H1 (cell line): ENCODE measurements at regions not wholly inside any gene's neighbourhood (a gene's known extent, or its start where the extent isn't known, plus 50 kb on each side); places are given as distances from the start of the nearest gene placed in this dataset.

ENCODE experiments used
- CTCF ChIA-PET: fragments of 300-600 bp; sonication (Branson Sonifier 250); formaldehyde crosslinking; loops from one replicate; lab custom pipeline; 2021; ENCODE audit not compliant: partially characterized antibody; lab: Charles Lee
- POLR2A ChIA-PET: fragments of 300-600 bp; sonication (Branson Sonifier 250); formaldehyde crosslinking; loops from one replicate; lab custom pipeline; 2021; ENCODE audit warnings: inconsistent platforms; ENCODE audit not compliant: partially characterized antibody; lab: Charles Lee
- DNase-seq, 2 experiments: peaks; one replicate each; pipeline versions ENCODE4 v3.0.0 to v3.0.0-alpha.2; 2010 to 2022; ENCODE audit warnings: low spot score in 2 of 2, low read depth in 1 of 2, mixed read lengths in 1 of 2
- FAIRE-seq: peaks from 2 replicates; lab custom pipeline; 2011; peaks lifted over from hg19 to GRCh38; lab: Jason Lieb, UNC
- H2AFZ ChIP-seq: 2 replicates; pipeline ENCODE4 v1.8.1; 2012; ENCODE audit warnings: low read length, inconsistent platforms
- H2AK5ac ChIP-seq: 2 replicates; pipeline ENCODE4 v1.6.1; 2013; ENCODE audit warnings: low read depth, low read length
- H2BK120ac ChIP-seq: replicated peaks from 2 replicates; pipeline ENCODE3; 2013; ENCODE audit warnings: low read depth, low read length, inconsistent platforms
- H2BK12ac ChIP-seq: 2 replicates; pipeline ENCODE4 v1.6.1; 2013; ENCODE audit warnings: low read depth, low read length
- H2BK15ac ChIP-seq: 2 replicates; pipeline ENCODE4 v1.6.1; 2013; ENCODE audit warnings: low read length
- H2BK20ac ChIP-seq: 2 replicates; pipeline ENCODE4 v1.6.1; 2013; ENCODE audit warnings: low read length
- H2BK5ac ChIP-seq: 2 replicates; pipeline ENCODE4 v1.6.1; 2013; ENCODE audit warnings: low read depth, low read length
- H3K14ac ChIP-seq: 2 replicates; pipeline ENCODE4 v1.6.1; 2013; ENCODE audit warnings: inconsistent platforms; ENCODE audit not compliant: insufficient read length
- H3K18ac ChIP-seq: 2 replicates; pipeline ENCODE4 v1.6.1; 2013; ENCODE audit warnings: low read length; ENCODE audit errors: extremely low read depth
- H3K23ac ChIP-seq: 2 replicates; pipeline ENCODE4 v1.6.1; 2013; ENCODE audit warnings: inconsistent platforms; ENCODE audit not compliant: insufficient read length
- H3K23me2 ChIP-seq: 2 replicates; pipeline ENCODE4 v1.6.1; 2013; ENCODE audit warnings: low read depth, low read length
- H3K27ac ChIP-seq: 2 replicates; pipeline ENCODE4 v1.6.1; 2011; ENCODE audit warnings: low read depth, low read length, inconsistent platforms
- H3K27me3 ChIP-seq, 4 experiments: replicated peaks in 1 of 4; 1 replicate in 1 of 4; 2 replicates in 3 of 4; pipeline versions ENCODE4 v1.6.1 to v1.8.1; 2011 to 2013; ENCODE audit warnings: low read length in 3 of 4, mild to moderate bottlenecking in 3 of 4, inconsistent platforms in 2 of 4, mixed read lengths in 2 of 4, moderate library complexity in 1 of 4; ENCODE audit not compliant: control insufficient read depth in 3 of 4, insufficient read depth in 3 of 4; ENCODE audit errors: extremely low read depth in 1 of 4
- H3K36me3 ChIP-seq, 4 experiments: 2 replicates each; pipeline versions ENCODE4 v1.6.1 to v1.8.1; 2011 to 2013; ENCODE audit warnings: mild to moderate bottlenecking in 4 of 4, low read length in 3 of 4, moderate library complexity in 2 of 4, control low read depth in 1 of 4, inconsistent platforms in 1 of 4; ENCODE audit not compliant: insufficient read depth in 4 of 4, control insufficient read depth in 2 of 4
- H3K4ac ChIP-seq: replicated peaks from 2 replicates; pipeline ENCODE3; 2013; ENCODE audit warnings: low read length, low read depth, mixed read lengths, inconsistent platforms; ENCODE audit not compliant: insufficient read length
- H3K4me1 ChIP-seq, 4 experiments: replicated peaks in 1 of 4; 1 replicate in 1 of 4; 2 replicates in 3 of 4; pipeline versions ENCODE4 v1.6.1 to v1.8.1; 2011 to 2013; ENCODE audit warnings: low read length in 3 of 4, inconsistent platforms in 2 of 4, mixed read lengths in 1 of 4; ENCODE audit not compliant: insufficient read depth in 4 of 4, control insufficient read depth in 3 of 4
- H3K4me2 ChIP-seq, 2 experiments: 2 replicates each; pipeline versions ENCODE4 v1.6.1 to v1.8.1; 2011 to 2013; ENCODE audit warnings: low read depth in 2 of 2, low read length in 2 of 2, control low read depth in 1 of 2, inconsistent platforms in 1 of 2, mild to moderate bottlenecking in 1 of 2; ENCODE audit not compliant: insufficient read depth in 1 of 2
- H3K4me3 ChIP-seq, 4 experiments: fragments of 200-600, 300-600 bp in 1 of 4; sonication (generic), shearing (Covaris generic), sonication (Bioruptor Twin) in 1 of 4; 2 replicates each; pipeline versions ENCODE4 v1.5.1 to v1.8.1; 2011 to 2016; ENCODE audit warnings: low read length in 4 of 4, low read depth in 3 of 4, control low read depth in 2 of 4, inconsistent platforms in 2 of 4, mild to moderate bottlenecking in 2 of 4, mixed read lengths in 1 of 4, moderate library complexity in 1 of 4; ENCODE audit not compliant: insufficient read depth in 2 of 4; ENCODE audit errors: extremely low read depth in 1 of 4
- H3K56ac ChIP-seq: replicated peaks from 2 replicates; pipeline ENCODE3; 2013; ENCODE audit warnings: low read depth, mild to moderate bottlenecking, mixed read lengths, low read length, inconsistent platforms; ENCODE audit not compliant: insufficient read length
- H3K79me1 ChIP-seq: 2 replicates; pipeline ENCODE4 v1.6.1; 2013; ENCODE audit warnings: low read depth, low read length, control low read depth
- H3K79me2 ChIP-seq, 2 experiments: 2 replicates each; pipeline versions ENCODE4 v1.6.1 to v1.8.1; 2012 to 2013; ENCODE audit warnings: low read length in 2 of 2, mild to moderate bottlenecking in 2 of 2, inconsistent platforms in 1 of 2; ENCODE audit not compliant: insufficient read depth in 2 of 2, control insufficient read depth in 1 of 2
- H3K9ac ChIP-seq, 4 experiments: replicated peaks in 1 of 4; 1 replicate in 1 of 4; 2 replicates in 3 of 4; pipeline versions ENCODE4 v1.6.1 to v1.8.1; 2011 to 2013; ENCODE audit warnings: low read depth in 3 of 4, low read length in 3 of 4, control low read depth in 2 of 4, mild to moderate bottlenecking in 2 of 4, moderate library complexity in 2 of 4, inconsistent platforms in 1 of 4; ENCODE audit errors: extremely low read depth in 1 of 4
- H3K9me3 ChIP-seq, 2 experiments: 2 replicates each; pipeline versions ENCODE4 v1.6.1 to v1.8.1; 2012 to 2013; ENCODE audit warnings: mild to moderate bottlenecking in 2 of 2, moderate library complexity in 2 of 2, control low read depth in 1 of 2, inconsistent platforms in 1 of 2, low read depth in 1 of 2, low read length in 1 of 2, mixed read lengths in 1 of 2; ENCODE audit not compliant: insufficient read depth in 2 of 2
- H4K20me1 ChIP-seq, 2 experiments: replicated peaks in 1 of 2; 2 replicates each; pipeline versions ENCODE3 to v1.8.1; 2011 to 2013; ENCODE audit warnings: inconsistent platforms in 2 of 2, low read length in 2 of 2, mild to moderate bottlenecking in 1 of 2; ENCODE audit not compliant: insufficient read depth in 2 of 2, control insufficient read depth in 1 of 2
- H4K5ac ChIP-seq: 2 replicates; pipeline ENCODE4 v1.6.1; 2013; ENCODE audit warnings: low read length, low read depth, mixed read lengths, inconsistent platforms; ENCODE audit not compliant: insufficient read length
- H4K8ac ChIP-seq: 2 replicates; pipeline ENCODE4 v1.8.0; 2013; ENCODE audit warnings: mild to moderate bottlenecking, moderate library complexity, low read length, inconsistent platforms; ENCODE audit not compliant: insufficient read depth; ENCODE audit errors: extremely low read depth
- H4K91ac ChIP-seq: replicated peaks from 2 replicates; pipeline ENCODE3; 2013; ENCODE audit warnings: low read length, mixed read lengths, inconsistent platforms; ENCODE audit not compliant: insufficient read length
- CBX5 ChIP-seq: fragments of 300-800, 300-1000 bp; sonication (generic); IDR thresholded peaks from 2 replicates; pipeline ENCODE4 v1.7.1; 2016; ENCODE audit warnings: antibody characterized with exemption, low read length, low read depth
- EGR1 ChIP-seq: IDR thresholded peaks from 2 replicates; pipeline ENCODE4 v1.6.1; 2011; ENCODE audit warnings: low read depth, low read length, borderline replicate concordance
- EZH2 ChIP-seq: fragments of 200-600 bp; sonication (generic); IDR thresholded peaks from 2 replicates; pipeline ENCODE4 v1.7.1; 2012; ENCODE audit warnings: low read depth, mild to moderate bottlenecking, moderate library complexity, low read length, inconsistent platforms; ENCODE audit not compliant: severe bottlenecking
- GTF2F1 ChIP-seq: IDR thresholded peaks from 2 replicates; pipeline ENCODE4 v1.6.1; 2012; ENCODE audit warnings: low read depth, low read length, improper control_type of control experiment, borderline replicate concordance
- PHF8 ChIP-seq: fragments of 200-600 bp; sonication (generic); conservative IDR thresholded peaks from 2 replicates; pipeline ENCODE4 v1.7.1; 2012; ENCODE audit warnings: low read depth, mild to moderate bottlenecking, inconsistent platforms, low read length, moderate library complexity
- RFX5 ChIP-seq: IDR thresholded peaks from 2 replicates; pipeline ENCODE4 v1.6.1; 2011; ENCODE audit warnings: low read depth, low read length, improper control_type of control experiment, borderline replicate concordance
- RXRA ChIP-seq: IDR thresholded peaks from 2 replicates; pipeline ENCODE4 v1.6.1; 2011; ENCODE audit warnings: low read depth, mild to moderate bottlenecking, low read length, moderate library complexity; ENCODE audit not compliant: insufficient read depth
- SIRT6 ChIP-seq: IDR thresholded peaks from one replicate; pipeline ENCODE4 v1.7.1; 2012; ENCODE audit warnings: low read length, inconsistent platforms
- SIX5 ChIP-seq: IDR thresholded peaks from 2 replicates; pipeline ENCODE4 v1.6.1; 2011; ENCODE audit warnings: mild to moderate bottlenecking, low read depth, low read length
- SP1 ChIP-seq: IDR thresholded peaks from 2 replicates; pipeline ENCODE4 v1.6.1; 2011; ENCODE audit warnings: low read depth, low read length
- TBP ChIP-seq: IDR thresholded peaks from 2 replicates; pipeline ENCODE4 v1.6.1; 2011; ENCODE audit warnings: low read depth, low read length, improper control_type of control experiment
- YY1 ChIP-seq: IDR thresholded peaks from 2 replicates; pipeline ENCODE4 v1.6.1; 2011; ENCODE audit warnings: low read depth, mild to moderate bottlenecking, low read length
- ZNF274 ChIP-seq: IDR thresholded peaks from 2 replicates; pipeline ENCODE4 v1.7.0; 2012; ENCODE audit warnings: low read length, borderline replicate concordance; ENCODE audit errors: extremely low read depth
- WGBS, 2 experiments: shearing (Covaris generic) in 1 of 2; methylation state at CpG; one replicate each; pipeline versions ENCODE4 v1.1.6 to v1.1.7; 2013 to 2015; ENCODE audit warnings: low lambda C conversion rate in 2 of 2, mixed read lengths in 2 of 2, inconsistent platforms in 1 of 2, low coverage in 1 of 2, missing lambda C conversion rate in 1 of 2; ENCODE audit not compliant: insufficient replicate concordance in 2 of 2, insufficient coverage in 1 of 2, insufficient read length in 1 of 2; ENCODE audit errors: extremely low coverage in 1 of 2, missing lambda C conversion rate in 1 of 2; 5-methylcytosine and 5-hydroxymethylcytosine counted together
- TF ChIP-seq, protein P1 (sequence below): IDR thresholded peaks from 2 replicates; pipeline ENCODE4 v1.6.1; 2012; ENCODE audit warnings: low read length, inconsistent platforms

DNA sequence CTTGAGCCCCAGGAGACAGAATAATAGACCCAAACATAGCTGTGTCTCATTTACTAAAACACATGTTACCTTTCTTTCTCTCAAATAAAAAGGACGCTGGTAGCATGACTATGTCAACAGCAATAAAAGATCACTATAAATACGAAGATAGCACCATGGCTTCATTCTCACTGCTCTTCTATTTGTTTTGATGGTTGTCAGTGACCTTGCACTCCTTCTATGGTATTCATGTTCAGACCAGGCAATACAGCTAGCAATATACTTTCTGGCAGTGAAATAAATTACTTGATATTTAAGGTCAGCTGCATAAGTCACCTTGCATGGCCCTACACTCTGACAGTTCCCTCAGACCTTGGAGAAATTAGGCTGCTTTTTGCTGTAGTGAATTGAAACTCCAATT lies 263.2 kb upstream of the CDH7 start:
- Histone ChIP-seq H2BK120ac (no peak overlapping the region), H3K18ac (no peak overlapping the region), H3K4me3 (no peak overlapping the region), H4K8ac (no peak overlapping the region), H2AK5ac (no peak overlapping the region), H3K79me1 (no peaks in the 10 kb centered on the region), H3K27ac (no peak overlapping the region), H3K23me2 (no peaks in the 10 kb centered on the region), H3K4ac (no peak overlapping the region), H2BK15ac (no peak overlapping the region), H3K23ac (no peak overlapping the region), H2BK5ac (no peak overlapping the region), H3K56ac (no peak overlapping the region), H2BK20ac (no peak overlapping the region), H3K27me3 (no peaks in the 10 kb centered on the region), H3K14ac (no peak overlapping the region), H4K91ac (no peak overlapping the region), H3K79me2 (no peaks in the 10 kb centered on the region), H3K4me2 (no peak overlapping the region), H4K5ac (no peak overlapping the region), H3K4me1 (no peaks in the 10 kb centered on the region), H3K9ac (no peak overlapping the region), H3K36me3 (no peaks in the 10 kb centered on the region), H4K20me1 (no peaks in the 10 kb centered on the region), H2BK12ac (no peak overlapping the region), H2AFZ (no peak overlapping the region), H3K9me3 (no peaks in the 10 kb centered on the region)
- ChIA-PET POLR2A (no interaction called here), CTCF (no interaction called here)
- DNase-seq (no peak), FAIRE-seq (no peak)
- 68% methylated on average over 2 of the region's 2 CpGs; no CpG with 5 or more reads in 1 of the 2 experiments for WGBS, 2 experiments
- TF ChIP-seq PHF8 = no peak
- TF ChIP-seq, protein P1, sequence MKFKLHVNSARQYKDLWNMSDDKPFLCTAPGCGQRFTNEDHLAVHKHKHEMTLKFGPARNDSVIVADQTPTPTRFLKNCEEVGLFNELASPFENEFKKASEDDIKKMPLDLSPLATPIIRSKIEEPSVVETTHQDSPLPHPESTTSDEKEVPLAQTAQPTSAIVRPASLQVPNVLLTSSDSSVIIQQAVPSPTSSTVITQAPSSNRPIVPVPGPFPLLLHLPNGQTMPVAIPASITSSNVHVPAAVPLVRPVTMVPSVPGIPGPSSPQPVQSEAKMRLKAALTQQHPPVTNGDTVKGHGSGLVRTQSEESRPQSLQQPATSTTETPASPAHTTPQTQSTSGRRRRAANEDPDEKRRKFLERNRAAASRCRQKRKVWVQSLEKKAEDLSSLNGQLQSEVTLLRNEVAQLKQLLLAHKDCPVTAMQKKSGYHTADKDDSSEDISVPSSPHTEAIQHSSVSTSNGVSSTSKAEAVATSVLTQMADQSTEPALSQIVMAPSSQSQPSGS = no peak
- no peak for TF ChIP-seq YY1
- no peak for TF ChIP-seq SIRT6
- TF ChIP-seq GTF2F1 = no peak
- no peak for TF ChIP-seq RFX5
- no peak for TF ChIP-seq SIX5
- no peak for TF ChIP-seq SP1
- no peak for TF ChIP-seq EZH2
- no peak for TF ChIP-seq TBP
- no peak for TF ChIP-seq CBX5
- TF ChIP-seq RXRA = no peak
- no peak for TF ChIP-seq EGR1
- no peak for TF ChIP-seq ZNF274
